GM19035 (cell line): ENCODE measurements at regions not wholly inside any gene's neighbourhood (a gene's known extent, or its start where the extent isn't known, plus 50 kb on each side); places are given as distances from the start of the nearest gene placed in this dataset.
"Not testable (repeated sequence)": the region's sequence is repeated elsewhere in the genome, so short reads cannot be mapped to it uniquely, and the experiment has no call there.

Experiments used
- ATAC-seq: cut with Tn5 transposase; IDR thresholded peaks from one replicate; pipeline ENCODE4 v1.9.1; 2021; ENCODE audit not compliant: unreplicated experiment

- no peak for ATAC-seq
Measured at GRCh38 chr4:148574911-148575310, 132.7 kb upstream of the NR3C2 start.

GRCh38 chr4:148574502-148574901 lies 132.3 kb upstream of the NR3C2 start:
- no peak for ATAC-seq

GRCh38 chr4:148574066-148574465 lies 131.9 kb upstream of the NR3C2 start:
- no peak for ATAC-seq

GRCh38 chr4:148573296-148573695 lies 131.1 kb upstream of the NR3C2 start:
- no peak for ATAC-seq

- no peak for ATAC-seq
Measured at GRCh38 chr4:148565801-148566200, 123.6 kb upstream of the NR3C2 start.

GRCh38 chr4:148563684-148564083 lies 121.5 kb upstream of the NR3C2 start:
- ATAC-seq: no peak

- no peak for ATAC-seq
Measured at GRCh38 chr4:148561467-148561866, 119.3 kb upstream of the NR3C2 start.

- no peak for ATAC-seq
Measured at GRCh38 chr4:148557793-148558192, 115.6 kb upstream of the NR3C2 start.

GRCh38 chr4:148550788-148551187 lies 108.6 kb upstream of the NR3C2 start:
- ATAC-seq: no peak

GRCh38 chr4:148542922-148543623 lies 100.9 kb upstream of the NR3C2 start:
- no peak for ATAC-seq

- ATAC-seq: no peak
Measured at GRCh38 chr4:148540622-148541326, 98.6 kb upstream of the NR3C2 start.

- ATAC-seq: no peak
Measured at GRCh38 chr4:148539387-148539786, 97.2 kb upstream of the NR3C2 start.

GRCh38 chr4:148533851-148534250 lies 91.6 kb upstream of the NR3C2 start:
- not testable (repeated sequence) for ATAC-seq

GRCh38 chr4:148530114-148530513 lies 87.9 kb upstream of the NR3C2 start:
- ATAC-seq: no peak

GRCh38 chr4:148527571-148527970 lies 85.4 kb upstream of the NR3C2 start:
- no peak for ATAC-seq

GRCh38 chr4:148522995-148523394 lies 80.8 kb upstream of the NR3C2 start:
- ATAC-seq: no peak

- no peak for ATAC-seq
Measured at GRCh38 chr4:148515248-148515647, 73.0 kb upstream of the NR3C2 start.

GRCh38 chr4:148514581-148514980 lies 72.4 kb upstream of the NR3C2 start:
- no peak for ATAC-seq

GRCh38 chr4:148514041-148514440 lies 71.8 kb upstream of the NR3C2 start:
- no peak for ATAC-seq

- no peak for ATAC-seq
Measured at GRCh38 chr4:148510211-148510610, 68.0 kb upstream of the NR3C2 start.

- no peak for ATAC-seq
Measured at GRCh38 chr4:148503681-148504080, 61.5 kb upstream of the NR3C2 start.

- no peak for ATAC-seq
Measured at GRCh38 chr4:148497258-148497657, 55.0 kb upstream of the NR3C2 start.

GRCh38 chr4:148495463-148495862 lies 53.2 kb upstream of the NR3C2 start:
- no peak for ATAC-seq
